ENCODE measurements at regions not wholly inside any gene's neighbourhood (a gene's known extent, or its start where the extent isn't known, plus 50 kb on each side); places are given as distances from the start of the nearest gene placed in this dataset.
"Not testable (repeated sequence)": the region's sequence is repeated elsewhere in the genome, so short reads cannot be mapped to it uniquely, and the experiment has no call there.

DNA sequence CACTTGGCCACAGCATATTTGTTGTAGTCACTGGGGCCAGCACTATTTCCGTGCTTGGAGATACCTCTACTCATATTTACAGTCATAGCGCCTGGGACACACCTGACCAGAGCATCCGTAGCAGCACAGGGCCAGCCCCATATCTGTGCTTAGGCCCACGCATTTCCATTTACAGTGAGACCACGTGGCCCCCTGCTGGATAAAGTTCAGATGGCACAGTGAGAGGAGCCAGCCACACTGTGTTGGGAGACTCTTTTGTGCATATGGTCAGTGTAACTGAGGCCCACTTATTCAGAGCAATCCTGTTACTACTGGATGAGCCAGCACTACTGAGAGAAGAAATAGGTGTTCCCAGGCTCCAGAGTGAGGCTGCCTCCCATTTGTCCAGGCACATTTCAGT, 455.3 kb downstream of the REEP3 start:
- no peaks in the 10 kb centered on the region for H3K27me3 ChIP-seq (ENCODE audit: control insufficient read depth in 5 of 5, insufficient read depth in 4 of 5, low read length in 5 of 5)
- peaks cover 0 to 3% (median 0%) of the 10 kb centered on the region in 5 donors for H3K4me1 ChIP-seq (ENCODE audit: control insufficient read depth in 5 of 5, insufficient read depth in 5 of 5, low read length in 5 of 5)
- H3K9ac ChIP-seq (ENCODE audit: low read length in 5 of 5) = no peak overlapping the region
- H3K4me3 ChIP-seq (ENCODE audit: low read depth in 1 of 5, low read length in 5 of 5) = no peak overlapping the region
- H3K36me3 ChIP-seq (ENCODE audit: control insufficient read depth in 5 of 5, insufficient read depth in 5 of 5, low read length in 5 of 5) = no peaks in the 10 kb centered on the region
- no peaks in the 10 kb centered on the region for H3K9me3 ChIP-seq (ENCODE audit: control insufficient read depth in 5 of 5, low read length in 5 of 5)
- H3K27ac ChIP-seq (ENCODE audit: low read depth, low read length) = no peak overlapping the region

- Histone ChIP-seq H3K4me3 (ENCODE audit: low read depth in 1 of 5, low read length in 5 of 5) (no peak overlapping the region), H3K9ac (ENCODE audit: low read length in 5 of 5) (no peak overlapping the region), H3K36me3 (ENCODE audit: control insufficient read depth in 5 of 5, insufficient read depth in 5 of 5, low read length in 5 of 5) (no peaks in the 10 kb centered on the region), H3K9me3 (ENCODE audit: control insufficient read depth in 5 of 5, low read length in 5 of 5) (no peaks in the 10 kb centered on the region), H3K4me1 (ENCODE audit: control insufficient read depth in 5 of 5, insufficient read depth in 5 of 5, low read length in 5 of 5) (peaks cover 0 to 3% (median 0%) of the 10 kb centered on the region in 5 donors), H3K27ac (ENCODE audit: low read depth, low read length) (no peak overlapping the region), H3K27me3 (ENCODE audit: control insufficient read depth in 5 of 5, insufficient read depth in 4 of 5, low read length in 5 of 5) (no peaks in the 10 kb centered on the region)
Observed at GRCh38 chr10:63977329-63977923, 456.2 kb downstream of the REEP3 start.

DNA sequence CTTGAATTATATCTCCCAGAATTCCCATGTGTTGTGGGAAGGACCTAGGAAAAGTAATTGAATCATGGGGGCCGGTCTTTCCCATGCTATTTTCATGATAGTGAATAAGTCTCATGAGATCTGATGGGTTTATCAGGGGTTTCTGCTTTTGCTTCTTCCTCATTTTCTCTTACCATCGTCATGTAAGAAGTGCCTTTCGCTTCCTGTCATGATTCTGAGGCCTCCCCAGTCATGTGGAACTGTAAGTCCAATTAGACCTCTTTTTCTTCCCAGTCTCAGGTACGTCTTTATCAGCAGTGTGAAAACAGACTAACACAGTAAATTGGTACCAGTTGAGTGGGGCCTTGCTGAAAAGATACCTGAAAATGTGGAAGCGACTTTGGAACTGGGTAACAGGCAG, 459.7 kb downstream of the REEP3 start:
- H3K27me3 ChIP-seq (ENCODE audit: control insufficient read depth in 5 of 5, insufficient read depth in 4 of 5, low read length in 5 of 5); H3K9me3 ChIP-seq (ENCODE audit: control insufficient read depth in 5 of 5, low read length in 5 of 5); H3K9ac ChIP-seq (ENCODE audit: low read length in 5 of 5); H3K27ac ChIP-seq (ENCODE audit: low read depth, low read length); H3K4me3 ChIP-seq (ENCODE audit: low read depth in 1 of 5, low read length in 5 of 5); H3K4me1 ChIP-seq (ENCODE audit: control insufficient read depth in 5 of 5, insufficient read depth in 5 of 5, low read length in 5 of 5); H3K36me3 ChIP-seq (ENCODE audit: control insufficient read depth in 5 of 5, insufficient read depth in 5 of 5, low read length in 5 of 5): not testable (repeated sequence)

DNA sequence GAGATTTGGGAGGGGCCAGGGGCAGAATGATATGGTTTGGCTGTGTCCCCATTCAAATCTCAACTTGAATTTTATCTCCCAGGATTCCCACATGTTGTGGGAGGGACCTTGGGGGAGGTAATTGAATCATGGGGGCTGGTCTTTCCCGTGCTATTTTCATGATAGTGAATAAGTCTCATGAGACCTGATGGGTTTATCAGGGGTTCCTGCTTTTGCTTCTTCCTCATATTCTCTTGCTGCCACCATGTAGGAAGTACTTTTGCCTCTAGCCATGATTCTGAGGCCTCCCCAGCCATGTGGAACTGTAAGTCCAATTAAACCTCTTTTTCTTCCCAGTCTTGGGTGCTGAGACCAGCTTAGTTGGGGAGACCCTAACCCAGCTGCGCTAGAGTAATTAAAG, 462.9 kb downstream of the REEP3 start:
- not testable (repeated sequence) for H3K27me3 ChIP-seq (ENCODE audit: control insufficient read depth in 5 of 5, insufficient read depth in 4 of 5, low read length in 5 of 5); H3K27ac ChIP-seq (ENCODE audit: low read depth, low read length); H3K4me3 ChIP-seq (ENCODE audit: low read depth in 1 of 5, low read length in 5 of 5)

DNA sequence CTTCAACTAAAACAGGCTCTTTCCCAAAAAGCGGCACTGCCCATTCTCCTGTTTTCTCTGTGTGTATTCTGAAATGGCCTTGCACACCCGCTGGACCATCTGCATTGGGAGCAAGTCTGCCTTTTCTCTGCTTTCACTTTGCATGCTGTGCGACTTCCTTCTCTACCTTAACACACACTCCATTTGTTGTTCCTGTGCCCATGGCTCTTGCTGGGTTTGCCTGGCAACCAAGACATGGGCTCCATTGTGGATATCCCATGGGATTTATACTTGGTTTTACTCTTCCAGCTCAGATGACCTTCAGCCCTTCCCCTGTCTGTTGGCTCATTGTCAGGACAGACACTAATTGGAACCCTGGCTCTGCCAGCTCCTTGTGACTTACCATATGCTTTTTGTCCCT, 465.3 kb downstream of the REEP3 start:
- H3K4me3 ChIP-seq (ENCODE audit: low read depth in 1 of 5, low read length in 5 of 5) = no peak overlapping the region
- H3K36me3 ChIP-seq (ENCODE audit: control insufficient read depth in 5 of 5, insufficient read depth in 5 of 5, low read length in 5 of 5) = no peaks in the 10 kb centered on the region
- peaks cover 0 to 8% (median 0%) of the 10 kb centered on the region in 5 donors for H3K9me3 ChIP-seq (ENCODE audit: control insufficient read depth in 5 of 5, low read length in 5 of 5)

More for the DNA sequence above, 462.9 kb downstream of the REEP3 start:
- not testable (repeated sequence) for H3K9ac ChIP-seq (ENCODE audit: low read length in 5 of 5); H3K4me1 ChIP-seq (ENCODE audit: control insufficient read depth in 5 of 5, insufficient read depth in 5 of 5, low read length in 5 of 5); H3K36me3 ChIP-seq (ENCODE audit: control insufficient read depth in 5 of 5, insufficient read depth in 5 of 5, low read length in 5 of 5); H3K9me3 ChIP-seq (ENCODE audit: control insufficient read depth in 5 of 5, low read length in 5 of 5)

GRCh38 chr10:63987212-63987611, 466.0 kb downstream of the REEP3 start:
- no peak overlapping the region for H3K27ac ChIP-seq (ENCODE audit: low read depth, low read length)
- H3K36me3 ChIP-seq (ENCODE audit: control insufficient read depth in 5 of 5, insufficient read depth in 5 of 5, low read length in 5 of 5) = no peaks in the 10 kb centered on the region
- no peak overlapping the region for H3K4me3 ChIP-seq (ENCODE audit: low read depth in 1 of 5, low read length in 5 of 5)

More for the DNA sequence above, 465.3 kb downstream of the REEP3 start:
- H3K27me3 ChIP-seq (ENCODE audit: control insufficient read depth in 5 of 5, insufficient read depth in 4 of 5, low read length in 5 of 5) = peaks cover 0 to 2% (median 0%) of the 10 kb centered on the region in 5 donors
- H3K9ac ChIP-seq (ENCODE audit: low read length in 5 of 5) = no peak overlapping the region
- no peaks in the 10 kb centered on the region for H3K4me1 ChIP-seq (ENCODE audit: control insufficient read depth in 5 of 5, insufficient read depth in 5 of 5, low read length in 5 of 5)
- H3K27ac ChIP-seq (ENCODE audit: low read depth, low read length) = no peak overlapping the region

DNA sequence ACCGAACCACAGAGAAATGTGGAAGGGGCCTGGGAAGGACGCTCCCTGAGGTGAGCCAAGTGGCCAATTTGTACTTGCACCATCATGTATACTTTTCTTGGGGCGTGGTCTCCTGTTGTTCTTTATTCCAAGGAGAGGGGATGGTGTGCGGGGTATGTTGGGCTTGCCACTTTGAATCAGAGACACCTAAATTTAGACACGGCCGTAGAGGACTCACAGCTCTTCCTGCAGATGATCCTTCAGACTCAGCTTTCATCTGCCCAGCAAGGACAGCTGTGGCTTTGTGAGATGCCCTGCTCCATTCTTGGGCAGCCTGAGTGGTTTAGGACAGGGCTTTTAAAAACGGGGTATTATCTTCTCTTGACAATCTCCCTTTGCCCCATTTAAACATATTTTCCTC, 473.2 kb downstream of the REEP3 start:
- Histone ChIP-seq H3K9me3 (ENCODE audit: control insufficient read depth in 5 of 5, low read length in 5 of 5) (peaks cover 0 to 10% (median 7%) of the 10 kb centered on the region in 5 donors), H3K4me3 (ENCODE audit: low read depth in 1 of 5, low read length in 5 of 5) (no peak overlapping the region), H3K27me3 (ENCODE audit: control insufficient read depth in 5 of 5, insufficient read depth in 4 of 5, low read length in 5 of 5) (no peaks in the 10 kb centered on the region), H3K36me3 (ENCODE audit: control insufficient read depth in 5 of 5, insufficient read depth in 5 of 5, low read length in 5 of 5) (no peaks in the 10 kb centered on the region), H3K9ac (ENCODE audit: low read length in 5 of 5) (no peak overlapping the region), H3K4me1 (ENCODE audit: control insufficient read depth in 5 of 5, insufficient read depth in 5 of 5, low read length in 5 of 5) (no peaks in the 10 kb centered on the region), H3K27ac (ENCODE audit: low read depth, low read length) (no peak overlapping the region)

More at GRCh38 chr10:63987212-63987611, 466.0 kb downstream of the REEP3 start:
- Histone ChIP-seq H3K27me3 (ENCODE audit: control insufficient read depth in 5 of 5, insufficient read depth in 4 of 5, low read length in 5 of 5) (peaks cover 0 to 2% (median 0%) of the 10 kb centered on the region in 5 donors), H3K9me3 (ENCODE audit: control insufficient read depth in 5 of 5, low read length in 5 of 5) (peaks cover 0 to 8% (median 0%) of the 10 kb centered on the region in 5 donors), H3K9ac (ENCODE audit: low read length in 5 of 5) (no peak overlapping the region), H3K4me1 (ENCODE audit: control insufficient read depth in 5 of 5, insufficient read depth in 5 of 5, low read length in 5 of 5) (no peaks in the 10 kb centered on the region)

GRCh38 chr10:64007157-64007556, 486.0 kb downstream of the REEP3 start:
- peaks cover 0 to 13% (median 5%) of the 10 kb centered on the region in 5 donors for H3K9me3 ChIP-seq (ENCODE audit: control insufficient read depth in 5 of 5, low read length in 5 of 5)
- H3K27ac ChIP-seq (ENCODE audit: low read depth, low read length) = no peak overlapping the region
- H3K36me3 ChIP-seq (ENCODE audit: control insufficient read depth in 5 of 5, insufficient read depth in 5 of 5, low read length in 5 of 5) = no peaks in the 10 kb centered on the region
- H3K4me3 ChIP-seq (ENCODE audit: low read depth in 1 of 5, low read length in 5 of 5) = no peak overlapping the region
- H3K9ac ChIP-seq (ENCODE audit: low read length in 5 of 5) = no peak overlapping the region
- no peaks in the 10 kb centered on the region for H3K4me1 ChIP-seq (ENCODE audit: control insufficient read depth in 5 of 5, insufficient read depth in 5 of 5, low read length in 5 of 5)
- no peaks in the 10 kb centered on the region for H3K27me3 ChIP-seq (ENCODE audit: control insufficient read depth in 5 of 5, insufficient read depth in 4 of 5, low read length in 5 of 5)

DNA sequence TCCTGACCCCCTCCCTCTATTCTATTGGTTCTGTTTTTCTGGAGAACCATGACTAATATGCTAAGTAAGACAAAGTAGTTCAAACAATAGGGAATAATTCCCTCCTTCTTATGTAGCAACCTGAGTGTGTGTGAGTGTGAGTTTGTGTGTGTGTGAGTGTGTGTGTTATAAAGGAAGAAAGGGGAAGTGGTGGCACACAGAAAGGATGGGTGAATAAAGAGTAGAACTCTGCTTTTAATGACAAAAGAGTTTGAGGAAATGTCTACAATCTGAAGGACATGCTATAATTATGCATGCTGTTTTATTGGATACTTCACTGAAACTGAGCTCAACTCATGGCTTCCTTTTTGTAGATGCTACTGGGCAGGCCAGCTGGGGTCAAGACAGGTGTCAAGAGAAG, 489.5 kb downstream of the REEP3 start:
- Histone ChIP-seq H3K36me3 (ENCODE audit: control insufficient read depth in 5 of 5, insufficient read depth in 5 of 5, low read length in 5 of 5) (no peaks in the 10 kb centered on the region), H3K4me3 (ENCODE audit: low read depth in 1 of 5, low read length in 5 of 5) (no peak overlapping the region), H3K9ac (ENCODE audit: low read length in 5 of 5) (no peak overlapping the region), H3K9me3 (ENCODE audit: control insufficient read depth in 5 of 5, low read length in 5 of 5) (peaks cover 0 to 11% (median 5%) of the 10 kb centered on the region in 5 donors), H3K27me3 (ENCODE audit: control insufficient read depth in 5 of 5, insufficient read depth in 4 of 5, low read length in 5 of 5) (no peaks in the 10 kb centered on the region), H3K27ac (ENCODE audit: low read depth, low read length) (no peak overlapping the region), H3K4me1 (ENCODE audit: control insufficient read depth in 5 of 5, insufficient read depth in 5 of 5, low read length in 5 of 5) (no peaks in the 10 kb centered on the region)

GRCh38 chr10:64011912-64012714, 490.9 kb downstream of the REEP3 start:
- H3K4me3 ChIP-seq (ENCODE audit: low read depth in 1 of 5, low read length in 5 of 5) = no peak overlapping the region
- no peak overlapping the region for H3K27ac ChIP-seq (ENCODE audit: low read depth, low read length)
- no peak overlapping the region for H3K9ac ChIP-seq (ENCODE audit: low read length in 5 of 5)
- H3K27me3 ChIP-seq (ENCODE audit: control insufficient read depth in 5 of 5, insufficient read depth in 4 of 5, low read length in 5 of 5) = no peaks in the 10 kb centered on the region
- peaks cover 0 to 2% (median 2%) of the 10 kb centered on the region in 5 donors for H3K9me3 ChIP-seq (ENCODE audit: control insufficient read depth in 5 of 5, low read length in 5 of 5)
- no peaks in the 10 kb centered on the region for H3K36me3 ChIP-seq (ENCODE audit: control insufficient read depth in 5 of 5, insufficient read depth in 5 of 5, low read length in 5 of 5)
- H3K4me1 ChIP-seq (ENCODE audit: control insufficient read depth in 5 of 5, insufficient read depth in 5 of 5, low read length in 5 of 5) = no peaks in the 10 kb centered on the region
